CD14-positive monocyte (primary cell): ENCODE measurements at regions not wholly inside any gene's neighbourhood (a gene's known extent, or its start where the extent isn't known, plus 50 kb on each side); places are given as distances from the start of the nearest gene placed in this dataset.

Experiments
- DNase-seq, 3 donors: peaks; one replicate each; pipeline ENCODE4 v3.0.0-alpha.2; 2011 to 2022
- H2AFZ ChIP-seq: 2 replicates; pipeline ENCODE4 v1.6.0; 2012; ENCODE audit warnings: mild to moderate bottlenecking, low read depth, low read length, inconsistent platforms; ENCODE audit not compliant: insufficient read depth, poor library complexity, severe bottlenecking
- H3K27ac ChIP-seq, 2 donors: 1 replicate in 1 of 2; 2 replicates in 1 of 2; pipeline ENCODE4 v1.5.1; 2012 to 2013; ENCODE audit warnings: low read length in 2 of 2, control low read depth in 1 of 2, inconsistent platforms in 1 of 2, low read depth in 1 of 2, mild to moderate bottlenecking in 1 of 2
- H3K27me3 ChIP-seq, 2 donors: one replicate each; pipeline versions ENCODE4 v1.6.0 to v1.6.1; 2011 to 2013; ENCODE audit warnings: low read length in 2 of 2; ENCODE audit not compliant: control insufficient read depth in 2 of 2, insufficient read depth in 2 of 2
- H3K36me3 ChIP-seq, 2 donors: replicated peaks in 1 of 2; 1 replicate in 1 of 2; 2 replicates in 1 of 2; pipeline versions ENCODE4 v1.5.1 to v1.6.1; 2012 to 2013; ENCODE audit warnings: low read length in 2 of 2, control low read depth in 1 of 2, inconsistent platforms in 1 of 2, mild to moderate bottlenecking in 1 of 2; ENCODE audit not compliant: insufficient read depth in 2 of 2, control insufficient read depth in 1 of 2
- H3K4me1 ChIP-seq, 2 donors: 1 replicate in 1 of 2; 2 replicates in 1 of 2; pipeline versions ENCODE4 v1.5.1 to v1.6.1; 2012 to 2013; ENCODE audit warnings: low read length in 2 of 2, control low read depth in 1 of 2, inconsistent platforms in 1 of 2, mild to moderate bottlenecking in 1 of 2, moderate library complexity in 1 of 2; ENCODE audit not compliant: insufficient read depth in 2 of 2, control insufficient read depth in 1 of 2
- H3K4me2 ChIP-seq: replicated peaks from 2 replicates; pipeline ENCODE3; 2012; ENCODE audit warnings: low read length, moderate library complexity, mild to moderate bottlenecking; ENCODE audit not compliant: poor library complexity, severe bottlenecking; ENCODE audit errors: extremely low read depth
- H3K4me3 ChIP-seq, 3 experiments: fragments of 200-600 bp in 1 of 3; sonication (generic) in 1 of 3; replicated peaks in 1 of 3; 1 replicate in 2 of 3; 2 replicates in 1 of 3; pipeline ENCODE4 v1.5.1; 2011 to 2013; ENCODE audit warnings: low read length in 3 of 3, mild to moderate bottlenecking in 3 of 3, control low read depth in 2 of 3, low read depth in 2 of 3, inconsistent platforms in 1 of 3, moderate library complexity in 1 of 3
- H3K79me2 ChIP-seq: 2 replicates; pipeline ENCODE4 v1.6.0; 2012; ENCODE audit warnings: mild to moderate bottlenecking, control low read depth, inconsistent platforms, low read length, moderate library complexity; ENCODE audit not compliant: insufficient read depth
- H3K9ac ChIP-seq: 2 replicates; pipeline ENCODE4 v1.6.0; 2017; ENCODE audit warnings: low read length, mild to moderate bottlenecking; ENCODE audit not compliant: insufficient read depth, poor library complexity, severe bottlenecking
- H3K9me3 ChIP-seq, 2 donors: replicated peaks in 1 of 2; 1 replicate in 1 of 2; 2 replicates in 1 of 2; pipeline versions ENCODE4 v1.5.1 to v1.6.1; 2012 to 2013; ENCODE audit warnings: low read length in 2 of 2, control low read depth in 1 of 2; ENCODE audit not compliant: control insufficient read depth in 1 of 2, insufficient read depth in 1 of 2
- H4K20me1 ChIP-seq: 2 replicates; pipeline ENCODE4 v1.6.0; 2012; ENCODE audit warnings: mild to moderate bottlenecking, low read length, control low read depth, moderate library complexity; ENCODE audit not compliant: insufficient read depth
- H3K27ac Mint-ChIP-seq, 7 donors: one replicate each; pipeline ENCODE4 v1.8.0; 2020; ENCODE audit warnings: mild to moderate bottlenecking in 7 of 7, mixed read lengths in 7 of 7, moderate library complexity in 6 of 7, inconsistent platforms in 2 of 7
- H3K27me3 Mint-ChIP-seq, 3 donors: one replicate each; pipeline ENCODE4 v1.8.0; 2021 to 2022; ENCODE audit warnings: low read depth in 3 of 3, mild to moderate bottlenecking in 3 of 3, mixed read lengths in 3 of 3, moderate library complexity in 3 of 3, inconsistent platforms in 1 of 3
- H3K36me3 Mint-ChIP-seq, 2 donors: one replicate each; pipeline ENCODE4 v1.8.0; 2020; ENCODE audit warnings: mixed read lengths in 2 of 2, inconsistent platforms in 1 of 2, mild to moderate bottlenecking in 1 of 2
- H3K4me1 Mint-ChIP-seq: one replicate; pipeline ENCODE4 v1.8.0; 2020; ENCODE audit warnings: mild to moderate bottlenecking, mixed read lengths
- H3K4me3 Mint-ChIP-seq, 2 donors: one replicate each; pipeline ENCODE4 v1.8.0; 2020; ENCODE audit warnings: mild to moderate bottlenecking in 2 of 2, mixed read lengths in 2 of 2, moderate library complexity in 1 of 2
- H3K9me3 Mint-ChIP-seq, 7 donors: one replicate each; pipeline ENCODE4 v1.8.0; 2020 to 2022; ENCODE audit warnings: mixed read lengths in 7 of 7, mild to moderate bottlenecking in 6 of 7, moderate library complexity in 6 of 7, inconsistent platforms in 2 of 7
- CTCF ChIP-seq: fragments of 200-600 bp; IDR thresholded peaks from one replicate; pipeline ENCODE4 v1.8.0; 2022; ENCODE audit warnings: antibody characterized with exemption, mild to moderate bottlenecking
- WGBS: methylation state at CpG from one replicate; pipeline ENCODE4 v1.1.5; 2013; ENCODE audit warnings: missing lambda C conversion rate; ENCODE audit not compliant: insufficient coverage; 5-methylcytosine and 5-hydroxymethylcytosine counted together
- intact Hi-C, 2 donors: fragments of 100-400 bp; cut with micrococcal nuclease; formaldehyde crosslinking; loops; one replicate each; pipeline versions ENCODE4 v1.15.0 to v1.15.1; 2023

GRCh38 chr2:46843316-46843715, 72.3 kb downstream of the MCFD2 start:
- Mint-ChIP-seq H3K4me1 (peaks cover 17% of the 10 kb centered on the region), H3K36me3 (no peaks in the 10 kb centered on the region), H3K9me3 (no peaks in the 10 kb centered on the region), H3K4me3 (no peak overlapping the region), H3K27me3 (peaks cover 4 to 10% (median 5%) of the 10 kb centered on the region in 3 donors), H3K27ac (peak overlapping the region in 1 of 7 donors; percentile 62)
- H3K9me3 ChIP-seq, result no peaks in the 10 kb centered on the region
- H3K27ac ChIP-seq, result no peak overlapping the region
- H3K36me3 ChIP-seq, result no peaks in the 10 kb centered on the region
- no peak for DNase-seq
- H3K9ac ChIP-seq, result no peak overlapping the region
- H3K79me2 ChIP-seq, result no peaks in the 10 kb centered on the region
- H3K4me1 ChIP-seq, result peaks cover 9% of the 10 kb centered on the region in 2 donors
- no peak for TF ChIP-seq CTCF
- H4K20me1 ChIP-seq, result no peaks in the 10 kb centered on the region
- H3K4me2 ChIP-seq, result no peak overlapping the region
- WGBS, result 95% methylated on average over 3 of the region's 5 CpGs
- H3K27me3 ChIP-seq, result no peaks in the 10 kb centered on the region
- H2AFZ ChIP-seq, result no peak overlapping the region
- intact Hi-C loops, result no loop called here
- H3K4me3 ChIP-seq, result no peak overlapping the region

GRCh38 chr2:46842876-46843275, 72.7 kb downstream of the MCFD2 start:
- no peaks in the 10 kb centered on the region for H3K9me3 Mint-ChIP-seq
- H3K4me3 ChIP-seq, result no peak overlapping the region

More at GRCh38 chr2:46842876-46843275, 72.7 kb downstream of the MCFD2 start:
- no peak for DNase-seq
- no peaks in the 10 kb centered on the region for H3K27me3 ChIP-seq
- no peak overlapping the region for H2AFZ ChIP-seq
- no peak overlapping the region for H3K4me2 ChIP-seq
- intact Hi-C loops, result no loop called here
- TF ChIP-seq CTCF, result no peak
- no peaks in the 10 kb centered on the region for H4K20me1 ChIP-seq
- 100% methylated on average over 5 of the region's 7 CpGs for WGBS
- H3K79me2 ChIP-seq, result no peaks in the 10 kb centered on the region
- no peaks in the 10 kb centered on the region for H3K36me3 ChIP-seq
- H3K27ac ChIP-seq, result no peak overlapping the region
- H3K4me1 Mint-ChIP-seq, result peaks cover 17% of the 10 kb centered on the region
- H3K4me3 Mint-ChIP-seq, result no peak overlapping the region
- H3K27ac Mint-ChIP-seq, result no peak overlapping the region
- no peak overlapping the region for H3K9ac ChIP-seq
- H3K36me3 Mint-ChIP-seq, result no peaks in the 10 kb centered on the region
- H3K4me1 ChIP-seq, result peaks cover 9% of the 10 kb centered on the region in 2 donors
- no peaks in the 10 kb centered on the region for H3K9me3 ChIP-seq
- peaks cover 4 to 8% (median 5%) of the 10 kb centered on the region in 3 donors for H3K27me3 Mint-ChIP-seq
